ENCODE measurements at regions not wholly inside any gene's neighbourhood (a gene's known extent, or its start where the extent isn't known, plus 50 kb on each side); places are given as distances from the start of the nearest gene placed in this dataset.
A peak's percentile ranks its signal among the peaks of the same experiment; 100 is the strongest.

DNA sequence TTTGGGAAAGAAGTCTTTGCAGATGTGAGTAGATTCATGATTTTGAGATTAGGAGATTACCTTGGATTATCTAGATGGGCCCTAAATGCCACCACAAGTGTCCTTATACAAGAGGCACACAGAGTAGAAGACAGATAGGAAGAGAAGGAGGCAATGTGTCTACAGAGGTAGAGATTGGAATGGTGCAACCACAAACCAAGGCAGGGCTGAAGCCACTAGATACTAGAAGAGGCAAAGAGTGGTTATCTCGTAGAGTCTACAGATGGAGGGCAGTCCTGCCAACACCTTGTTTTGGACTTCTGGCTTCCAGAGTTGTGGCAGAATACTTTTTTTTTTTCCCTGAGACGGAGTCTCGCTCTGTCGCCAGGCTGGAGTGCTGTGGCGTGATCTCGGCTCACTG, 138.3 kb upstream of the AKIRIN2 start:
- Histone ChIP-seq H3K4me1 (ENCODE audit: control insufficient read depth in 1 of 2, low read depth in 2 of 2) (no peaks in the 10 kb centered on the region), H3K4me3 (no peak overlapping the region), H3K36me3 (no peaks in the 10 kb centered on the region), H3K27ac (no peak overlapping the region), H3K9me3 (peaks cover 7% of the 10 kb centered on the region), H3K27me3 (replicated peaks; ENCODE audit: insufficient read depth) (no peaks in the 10 kb centered on the region)
- no peak for TF ChIP-seq CTCF (IDR thresholded peaks at IDR 0.05)
- DNase-seq (ENCODE audit: low spot score) (no peak), ATAC-seq (ENCODE audit: insufficient number of reproducible peaks, low FRiP score, low read depth) (no peak)

GRCh38 chr6:87837876-87838275, 135.8 kb upstream of the AKIRIN2 start:
- Histone ChIP-seq H3K4me3 (no peak overlapping the region), H3K27me3 (replicated peaks; ENCODE audit: insufficient read depth) (no peaks in the 10 kb centered on the region), H3K9me3 (peaks cover 7% of the 10 kb centered on the region), H3K36me3 (no peaks in the 10 kb centered on the region), H3K27ac (no peak overlapping the region), H3K4me1 (ENCODE audit: control insufficient read depth in 1 of 2, low read depth in 2 of 2) (no peaks in the 10 kb centered on the region)
- no peak for ATAC-seq (ENCODE audit: insufficient number of reproducible peaks, low FRiP score, low read depth)
- no peak for DNase-seq (ENCODE audit: low spot score)
- no peak for TF ChIP-seq CTCF (IDR thresholded peaks at IDR 0.05)

- H3K9me3 ChIP-seq, result peaks cover 7% of the 10 kb centered on the region
- no peak overlapping the region for H3K4me3 ChIP-seq
- ATAC-seq (ENCODE audit: insufficient number of reproducible peaks, low FRiP score, low read depth) (no peak), DNase-seq (ENCODE audit: low spot score) (no peak)
- H3K27ac ChIP-seq, result no peak overlapping the region
- no peak for TF ChIP-seq CTCF (IDR thresholded peaks at IDR 0.05)
- H3K27me3 ChIP-seq (replicated peaks; ENCODE audit: insufficient read depth), result no peaks in the 10 kb centered on the region
- no peaks in the 10 kb centered on the region for H3K36me3 ChIP-seq
- peaks cover 0 to 3% of the 10 kb centered on the region in 2 donors for H3K4me1 ChIP-seq (ENCODE audit: control insufficient read depth in 1 of 2, low read depth in 2 of 2)
Observed at GRCh38 chr6:87837444-87837843, 135.4 kb upstream of the AKIRIN2 start.

DNA sequence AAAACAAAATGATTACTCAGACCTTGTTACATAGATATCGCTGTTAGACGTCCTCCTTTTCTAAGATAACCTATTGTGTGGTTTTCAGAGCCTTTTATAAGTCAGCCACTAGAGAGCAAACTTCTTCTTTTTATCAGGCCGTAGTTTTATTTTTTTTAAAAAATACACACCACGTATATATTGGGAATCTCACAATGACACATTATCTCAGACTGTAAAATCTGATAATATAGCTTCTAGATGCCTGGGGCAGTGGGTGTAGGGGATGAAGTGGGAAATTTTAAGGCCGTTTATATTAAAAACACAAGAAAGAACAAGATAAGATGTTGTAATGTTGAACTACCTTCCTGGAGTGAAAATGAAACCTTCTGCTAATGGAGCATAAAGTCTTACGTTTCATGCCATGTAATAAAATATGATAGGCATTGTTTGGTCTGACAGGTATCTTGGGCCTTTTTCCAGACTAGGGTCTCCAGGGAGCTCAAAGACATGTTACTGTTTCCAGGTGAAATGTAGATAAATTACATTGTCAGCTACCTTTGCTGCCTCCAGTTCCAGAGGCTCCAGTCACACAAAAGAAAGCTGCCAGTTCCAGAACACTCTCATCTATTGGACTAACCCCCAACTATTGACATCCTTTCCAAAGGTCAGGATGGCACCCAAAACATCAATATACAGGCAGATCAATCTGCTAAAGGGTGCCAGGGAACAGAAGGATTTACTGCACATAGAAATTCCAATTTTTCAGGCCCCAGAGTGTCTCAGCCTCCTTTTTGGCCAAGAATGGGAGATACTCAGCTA, 130.2 kb upstream of the AKIRIN2 start:
- ATAC-seq (ENCODE audit: insufficient number of reproducible peaks, low FRiP score, low read depth), result no peak
- peak overlapping the region; percentile 74 for H3K4me3 ChIP-seq
- H3K27me3 ChIP-seq (replicated peaks; ENCODE audit: insufficient read depth), result no peaks in the 10 kb centered on the region
- no peaks in the 10 kb centered on the region for H3K9me3 ChIP-seq
- peak; percentile 22 for TF ChIP-seq CTCF (IDR thresholded peaks at IDR 0.05)
- no peak for DNase-seq (ENCODE audit: low spot score)
- no peaks in the 10 kb centered on the region for H3K36me3 ChIP-seq
- no peak overlapping the region for H3K27ac ChIP-seq
- H3K4me1 ChIP-seq (ENCODE audit: control insufficient read depth in 1 of 2, low read depth in 2 of 2), result peaks cover 0 to 5% of the 10 kb centered on the region in 2 donors

GRCh38 chr6:87830907-87831306, 128.9 kb upstream of the AKIRIN2 start:
- H3K4me1 ChIP-seq (ENCODE audit: control insufficient read depth in 1 of 2, low read depth in 2 of 2), result peaks cover 0 to 5% of the 10 kb centered on the region in 2 donors
- ATAC-seq (ENCODE audit: insufficient number of reproducible peaks, low FRiP score, low read depth) (no peak), DNase-seq (ENCODE audit: low spot score) (no peak)
- no peak overlapping the region for H3K27ac ChIP-seq
- no peaks in the 10 kb centered on the region for H3K9me3 ChIP-seq
- H3K27me3 ChIP-seq (replicated peaks; ENCODE audit: insufficient read depth), result no peaks in the 10 kb centered on the region
- no peak for TF ChIP-seq CTCF (IDR thresholded peaks at IDR 0.05)
- no peak overlapping the region for H3K4me3 ChIP-seq
- no peaks in the 10 kb centered on the region for H3K36me3 ChIP-seq
